SIG-M5 treated with dmso at 0.1 percent for 504 hours (cell line): ENCODE measurements at regions not wholly inside any gene's neighbourhood (a gene's known extent, or its start where the extent isn't known, plus 50 kb on each side); places are given as distances from the start of the nearest gene placed in this dataset.

ENCODE experiments used
- DNase-seq: peaks from one replicate; lab custom pipeline; 2025; ENCODE audit not compliant: unreplicated experiment; lab: John Stamatoyannopoulos, UW

GRCh38 chr5:2272755-2273154, 390.0 kb upstream of the IRX4 start:
- no peak for DNase-seq

- DNase-seq, result no peak
These were observed 389.3 kb upstream of the IRX4 start for GRCh38 chr5:2272039-2272438.

DNA sequence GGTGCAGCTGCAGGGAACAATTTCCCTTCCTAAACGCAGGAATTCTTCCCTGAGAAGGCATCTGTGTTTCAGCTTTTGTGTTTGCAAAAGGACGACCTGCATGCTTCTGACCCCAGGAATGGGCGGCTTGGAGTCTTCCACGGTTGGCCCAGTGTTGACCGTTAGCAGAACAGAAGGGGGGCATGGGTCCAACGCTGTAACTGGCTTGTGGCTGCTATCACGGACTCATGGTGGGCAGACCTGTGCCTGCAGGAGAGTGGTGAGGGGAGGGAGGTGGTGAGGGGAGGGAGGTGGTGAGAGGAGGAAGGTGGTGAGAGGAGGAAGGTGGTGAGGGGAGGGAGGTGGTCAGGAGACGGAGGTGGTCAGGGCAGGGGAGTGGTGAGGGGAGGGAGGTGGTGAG, 388.6 kb upstream of the IRX4 start:
- DNase-seq, result no peak

DNA sequence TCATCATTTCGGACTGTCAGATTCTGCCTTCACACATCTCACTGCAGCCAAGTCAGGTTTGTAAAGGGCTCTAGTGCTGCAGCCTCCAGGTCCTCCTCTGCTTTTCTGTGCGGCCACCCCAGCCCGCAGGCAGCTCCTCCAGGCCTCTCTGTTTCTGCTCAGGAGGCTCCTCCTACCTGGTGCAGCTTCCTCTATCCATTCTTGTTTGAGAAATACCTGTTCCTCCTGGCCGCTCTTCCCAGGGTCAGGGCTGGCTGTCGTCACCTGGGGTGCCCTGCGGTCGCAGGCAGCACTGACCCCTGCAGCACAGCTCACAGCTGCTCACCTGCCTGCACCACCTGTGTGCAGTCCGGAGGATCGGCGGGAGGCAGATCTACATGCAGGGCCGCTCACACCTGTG, 387.7 kb upstream of the IRX4 start:
- no peak for DNase-seq

DNA sequence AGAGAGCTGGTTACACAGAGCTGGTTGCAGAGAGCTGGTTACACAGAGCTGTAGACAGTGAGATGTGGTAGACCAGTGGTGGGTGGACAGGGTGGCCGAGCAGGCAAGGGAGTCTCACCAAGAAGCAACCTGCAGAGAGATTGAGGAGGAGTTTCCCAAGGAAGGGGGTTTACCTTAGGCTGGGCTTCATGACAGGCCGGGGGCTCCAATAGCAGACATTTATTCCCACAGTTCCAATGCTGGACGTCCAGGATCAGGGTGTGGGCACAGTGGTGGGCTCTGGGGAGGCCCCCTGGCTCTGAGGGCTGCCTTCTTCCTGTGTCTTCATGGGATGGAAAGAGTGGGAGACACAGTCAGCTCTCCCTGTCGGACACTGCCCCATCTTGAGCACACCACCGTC, 386.9 kb upstream of the IRX4 start:
- DNase-seq, result no peak

GRCh38 chr5:2267991-2268390, 385.3 kb upstream of the IRX4 start:
- DNase-seq, result no peak

GRCh38 chr5:2266641-2267240, 384.0 kb upstream of the IRX4 start:
- DNase-seq, result no peak

- DNase-seq, result no peak
These were observed 382.6 kb upstream of the IRX4 start for GRCh38 chr5:2265341-2265740.

DNA sequence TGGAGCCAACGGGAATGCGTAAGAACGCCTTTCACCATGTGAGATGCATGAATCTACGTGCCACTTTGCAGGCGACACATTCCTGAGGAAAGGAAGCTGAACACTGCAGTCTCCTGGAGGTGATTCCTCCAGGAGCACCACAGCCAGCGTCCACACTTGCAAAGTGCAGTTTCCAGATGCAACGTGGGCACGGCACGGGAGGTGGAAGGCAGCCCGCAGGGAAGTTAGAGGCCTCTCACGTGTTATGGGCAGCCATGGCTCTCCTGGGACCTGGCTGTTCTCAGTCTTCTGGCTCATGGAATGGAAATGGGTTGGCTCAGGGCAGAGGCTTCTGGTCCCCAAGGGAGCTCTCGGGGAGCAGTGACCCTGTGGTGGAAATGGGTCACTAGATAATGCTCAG, 381.0 kb upstream of the IRX4 start:
- no peak for DNase-seq

DNA sequence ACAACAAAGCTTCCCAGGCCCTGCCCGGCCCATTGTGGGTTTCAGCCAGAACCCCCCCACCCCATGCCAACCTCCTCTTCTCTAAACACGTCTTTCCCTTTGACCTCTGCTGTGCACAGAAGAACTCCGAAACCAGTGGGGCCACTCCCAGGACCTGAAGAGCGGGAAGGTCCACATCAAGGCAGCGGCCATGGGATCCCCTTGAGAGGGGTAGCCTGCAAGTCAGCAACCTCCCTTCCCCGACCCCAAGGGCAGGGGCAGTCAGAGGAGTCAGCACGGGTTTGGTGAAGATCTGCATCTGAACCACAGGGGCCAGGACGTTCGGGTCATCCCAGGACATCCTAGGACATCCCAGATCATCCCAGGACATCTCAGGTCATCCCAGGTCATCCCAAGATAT, 379.9 kb upstream of the IRX4 start:
- DNase-seq, result no peak

GRCh38 chr5:2261004-2261703, 378.4 kb upstream of the IRX4 start:
- DNase-seq, result no peak

DNA sequence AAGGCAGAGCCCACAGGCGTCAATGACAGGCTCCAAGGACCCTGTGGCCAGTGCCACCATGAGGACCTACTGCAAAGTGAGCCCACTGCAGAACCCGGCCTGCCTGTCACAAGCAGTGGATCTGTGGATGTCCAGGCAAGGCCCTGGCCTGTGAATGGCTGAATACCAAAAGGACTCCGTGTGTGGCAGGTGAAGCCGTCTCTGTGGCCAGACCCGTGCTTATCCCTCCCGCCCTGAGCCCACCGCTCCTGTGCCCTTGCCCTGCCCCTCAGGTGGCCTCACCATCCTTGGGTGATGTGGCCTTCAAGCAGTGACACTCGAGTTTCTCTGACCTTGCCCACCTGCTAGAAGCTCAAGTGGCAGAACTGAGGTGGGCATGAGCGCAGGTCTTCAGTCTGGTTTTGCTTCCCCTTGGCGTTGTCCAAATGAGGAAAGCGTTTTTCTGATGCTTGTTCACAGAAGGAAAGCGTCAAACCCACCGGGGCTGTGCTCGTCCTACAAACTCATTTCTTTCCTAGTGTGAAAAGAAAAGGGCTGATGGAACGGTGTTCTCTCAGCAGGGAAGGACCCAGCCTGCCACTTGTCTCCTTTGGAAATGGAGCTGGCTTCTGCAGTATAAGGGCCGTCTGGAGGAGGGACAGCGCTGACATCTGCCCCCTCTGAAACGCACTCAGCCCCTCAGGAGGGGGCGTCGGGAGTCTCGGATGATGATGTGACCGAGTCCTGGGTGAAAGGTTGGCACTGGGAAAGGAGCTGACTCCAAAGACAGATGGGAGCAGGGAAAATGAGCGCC, 377.7 kb upstream of the IRX4 start:
- DNase-seq, result no peak

GRCh38 chr5:2259494-2260107, 376.9 kb upstream of the IRX4 start:
- DNase-seq, result no peak

GRCh38 chr5:2258861-2259260, 376.1 kb upstream of the IRX4 start:
- DNase-seq, result no peak

- no peak for DNase-seq
These were observed 374.9 kb upstream of the IRX4 start for GRCh38 chr5:2257326-2258244.

DNA sequence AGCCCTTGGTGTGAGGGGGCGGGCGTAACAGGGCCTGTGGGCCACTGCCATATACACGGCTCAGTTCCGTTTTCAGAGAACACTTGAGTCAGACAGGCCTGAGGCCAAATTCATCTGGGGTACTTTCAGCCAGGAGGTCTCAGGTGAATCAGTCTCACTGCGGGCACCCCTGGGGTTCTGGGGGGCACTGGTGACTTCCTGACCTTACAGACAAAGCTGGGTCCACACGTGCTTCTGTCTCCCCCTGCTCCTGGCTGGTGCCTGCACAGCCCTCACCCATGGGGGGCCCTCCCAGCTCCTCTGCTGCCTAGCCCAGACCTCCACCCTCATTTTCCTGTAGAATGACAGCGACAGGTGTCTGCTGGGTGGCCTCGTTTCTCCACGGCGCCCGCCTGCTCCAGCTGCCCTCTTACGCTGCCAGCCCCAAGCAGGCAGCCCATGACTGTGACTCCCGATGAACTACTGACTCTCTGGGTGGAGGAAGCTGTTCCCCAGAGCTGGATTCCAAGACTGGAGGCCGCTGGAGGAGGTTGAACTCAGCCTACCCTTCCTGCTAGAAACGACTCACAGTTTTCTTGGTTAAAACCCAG, 374.1 kb upstream of the IRX4 start:
- DNase-seq, result no peak

GRCh38 chr5:2255915-2256690, 373.4 kb upstream of the IRX4 start:
- DNase-seq, result no peak

DNA sequence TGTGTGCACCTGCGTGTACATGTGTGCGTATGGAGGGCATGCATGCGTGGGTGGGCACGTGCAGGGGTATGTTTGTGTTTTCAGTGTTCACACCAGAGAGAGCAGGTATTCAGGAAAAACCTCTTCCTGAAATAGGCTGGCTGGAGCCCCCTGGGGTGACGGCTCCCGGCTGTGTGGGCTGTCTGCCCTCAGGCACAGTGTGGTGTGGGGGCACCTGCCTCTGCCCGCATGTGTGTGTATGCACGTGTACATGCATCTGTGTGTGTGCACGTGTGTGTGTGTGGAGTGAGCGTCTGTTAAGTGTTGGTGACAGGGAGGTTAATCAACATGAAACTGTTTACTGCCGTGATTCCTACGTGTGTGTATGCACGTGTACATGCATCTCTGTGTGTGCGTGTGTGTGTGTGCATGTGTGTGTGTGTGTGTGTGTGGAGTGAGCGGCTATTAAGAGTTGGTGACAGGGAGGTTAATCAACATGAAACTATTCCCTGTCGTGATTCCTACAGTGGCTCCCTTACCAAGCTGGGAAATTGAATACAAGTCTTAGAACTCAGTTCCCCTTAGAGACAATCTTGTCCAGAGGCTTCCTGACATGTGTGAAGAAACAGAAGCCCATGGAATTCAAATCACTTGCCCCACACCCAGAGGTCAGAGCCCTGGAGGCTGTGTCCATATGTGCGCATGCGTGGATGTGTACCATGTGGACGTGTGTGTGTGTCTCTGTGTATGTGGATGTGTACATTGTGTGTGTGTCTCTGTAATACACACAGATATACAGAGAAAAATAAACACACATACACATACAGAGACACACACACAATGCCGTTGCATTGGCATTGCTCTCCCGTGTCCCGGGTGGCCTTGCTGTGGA, 372.4 kb upstream of the IRX4 start:
- DNase-seq, result no peak

GRCh38 chr5:2254406-2254805, 371.7 kb upstream of the IRX4 start:
- no peak for DNase-seq
